GM11168 (cell line): ENCODE measurements at regions not wholly inside any gene's neighbourhood (a gene's known extent, or its start where the extent isn't known, plus 50 kb on each side); places are given as distances from the start of the nearest gene placed in this dataset.

Experiments
- in situ Hi-C: fragments of 300-500 bp; cut with MboI; formaldehyde crosslinking; loops from one replicate; pipeline ENCODE4 v1.12.0; 2022; ENCODE audit warnings: low sequenced_read_pairs; ENCODE audit not compliant: unreplicated experiment

DNA sequence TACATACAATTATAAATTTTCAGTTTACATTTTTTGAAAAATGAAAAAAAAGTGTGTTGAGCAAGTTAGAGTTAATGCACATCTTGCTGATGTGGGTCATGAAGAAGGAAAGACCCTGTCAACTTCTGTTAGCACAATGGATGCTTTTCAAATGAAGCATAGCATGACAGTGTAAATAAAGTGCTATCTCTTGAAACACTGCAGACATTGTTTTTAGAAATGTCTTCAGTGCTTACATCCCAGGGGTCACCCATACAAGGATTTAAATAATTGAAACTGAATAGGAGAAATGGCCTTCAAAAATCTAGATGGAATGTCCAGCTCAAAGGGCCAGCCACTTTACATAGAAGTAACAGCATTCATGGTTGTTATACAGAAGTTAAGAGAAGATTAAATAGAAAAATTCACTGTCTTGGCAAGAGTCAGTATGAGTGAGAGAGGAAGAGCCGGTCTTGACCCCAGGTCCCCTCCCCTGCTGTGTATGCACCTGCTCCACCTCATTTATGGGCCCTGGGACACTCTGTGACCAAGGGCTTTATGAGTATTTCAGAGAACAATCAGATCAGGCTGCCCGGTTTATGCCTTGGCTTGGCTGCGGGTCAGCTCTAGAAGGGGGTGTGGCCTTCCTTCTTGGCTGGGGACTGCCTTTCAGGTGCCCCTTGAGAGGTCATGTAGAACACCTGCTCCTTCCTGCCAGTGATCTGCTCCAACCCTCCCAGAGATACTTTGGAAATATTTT lies 237.7 kb upstream of the TMEM72 start:
- in situ Hi-C loops, result no loop called here

DNA sequence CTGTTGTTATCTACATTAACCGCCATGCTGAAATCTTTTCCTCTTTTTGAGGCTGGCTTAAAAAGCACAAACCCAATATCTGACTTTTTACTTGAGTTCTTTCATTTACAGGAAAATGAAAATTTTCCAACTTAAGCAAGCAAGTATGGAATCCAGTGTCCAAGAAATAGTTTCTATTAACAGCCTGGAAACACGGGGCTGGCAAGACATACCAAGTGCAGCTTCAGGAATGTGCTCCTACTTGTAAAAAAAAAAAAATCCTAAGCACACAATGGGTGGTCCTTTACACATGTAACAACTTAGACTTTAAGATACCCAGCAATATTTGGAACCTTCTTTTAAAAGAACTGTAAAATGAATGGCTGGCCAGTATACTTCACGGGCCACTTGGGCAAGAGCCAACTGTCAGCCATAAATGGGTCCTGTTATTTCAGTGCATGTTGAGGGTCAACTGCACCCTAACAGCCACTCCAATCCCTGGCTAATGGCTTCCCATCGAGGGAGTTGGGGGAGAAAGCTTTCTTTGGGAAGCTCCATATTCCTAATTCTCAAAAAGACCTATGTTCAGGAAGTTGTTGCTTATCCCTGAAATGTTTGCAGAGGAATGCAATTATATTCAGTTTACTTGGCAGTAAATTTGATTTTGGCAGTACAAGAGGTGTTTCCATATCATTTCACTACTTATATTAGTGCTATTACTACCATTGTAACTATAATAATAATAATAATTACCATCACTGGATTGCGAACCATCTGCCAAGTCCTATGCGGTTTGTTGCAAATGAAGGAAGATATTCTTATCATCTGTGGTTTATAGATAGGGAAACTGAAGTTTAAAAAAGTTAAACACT lies 236.4 kb upstream of the TMEM72 start:
- in situ Hi-C loops, result no loop called here

DNA sequence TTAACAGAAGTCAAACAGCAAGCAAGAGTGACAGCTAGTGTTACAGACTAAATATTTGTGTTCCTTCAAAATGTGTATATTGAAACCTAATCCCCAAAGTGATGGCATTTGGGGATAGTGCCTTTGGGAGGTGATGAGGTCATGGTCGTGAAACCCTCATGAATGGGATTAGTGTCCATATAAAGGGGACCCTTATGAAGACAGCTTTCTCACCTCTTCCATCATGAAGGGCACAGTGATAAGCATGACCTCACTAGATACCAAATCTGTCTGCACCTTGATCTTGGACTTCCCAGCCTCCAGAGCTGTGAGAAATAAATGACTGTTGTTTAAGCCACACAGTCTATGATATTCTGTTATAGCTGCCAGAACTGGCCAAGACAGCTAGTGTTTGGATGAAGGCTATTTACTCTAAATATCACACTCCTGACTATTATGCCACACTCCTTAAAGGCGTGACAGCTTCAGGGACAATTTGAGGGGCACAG lies 235.7 kb upstream of the TMEM72 start:
- in situ Hi-C loops, result no loop called here

GRCh38 chr10:44680764-44681163 lies 230.4 kb upstream of the TMEM72 start:
- in situ Hi-C loops, result no loop called here

- in situ Hi-C loops, result no loop called here
Observed at GRCh38 chr10:44682507-44682906, 228.6 kb upstream of the TMEM72 start.

DNA sequence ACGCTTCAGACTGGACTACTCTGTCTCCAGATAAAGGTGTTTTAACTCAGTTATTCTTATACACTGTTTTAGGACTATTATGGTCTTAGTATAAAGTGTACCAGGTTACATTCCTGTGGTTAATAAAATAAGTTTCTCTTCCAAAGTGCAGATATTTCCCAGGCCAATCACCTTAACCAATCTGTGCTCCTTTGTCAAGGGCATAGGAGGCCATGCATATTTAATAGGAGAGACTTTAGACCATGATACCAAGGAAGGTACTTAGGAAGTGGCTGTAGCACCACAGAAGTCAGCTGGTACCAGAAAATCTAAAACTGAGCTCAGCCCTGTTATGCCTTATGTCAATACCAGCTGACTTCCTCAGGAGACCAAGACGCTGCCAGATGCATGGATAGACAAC lies 226.5 kb upstream of the TMEM72 start:
- in situ Hi-C loops, result no loop called here

DNA sequence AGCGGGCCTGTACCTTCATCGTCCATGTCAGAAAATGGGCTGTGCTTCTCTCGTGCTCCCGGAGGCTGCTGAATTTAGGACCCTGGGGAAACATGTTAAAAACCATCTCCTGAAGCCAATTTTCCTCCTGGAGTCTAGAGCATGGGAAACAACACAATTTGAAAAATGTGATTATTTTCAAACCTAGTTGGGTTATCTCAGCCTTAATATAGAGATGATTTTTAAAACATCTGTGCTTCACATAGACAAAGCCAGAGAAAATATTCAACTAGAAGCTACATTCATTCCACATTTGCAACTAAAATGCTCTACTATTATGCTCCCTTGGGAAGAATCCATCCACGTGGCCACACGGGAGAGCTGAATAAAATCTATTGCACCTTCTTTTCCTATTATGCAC lies 225.9 kb upstream of the TMEM72 start:
- in situ Hi-C loops, result no loop called here

GRCh38 chr10:44685747-44686146 lies 225.4 kb upstream of the TMEM72 start:
- in situ Hi-C loops, result no loop called here

- in situ Hi-C loops, result no loop called here
Observed at GRCh38 chr10:44689368-44689767, 221.8 kb upstream of the TMEM72 start.

DNA sequence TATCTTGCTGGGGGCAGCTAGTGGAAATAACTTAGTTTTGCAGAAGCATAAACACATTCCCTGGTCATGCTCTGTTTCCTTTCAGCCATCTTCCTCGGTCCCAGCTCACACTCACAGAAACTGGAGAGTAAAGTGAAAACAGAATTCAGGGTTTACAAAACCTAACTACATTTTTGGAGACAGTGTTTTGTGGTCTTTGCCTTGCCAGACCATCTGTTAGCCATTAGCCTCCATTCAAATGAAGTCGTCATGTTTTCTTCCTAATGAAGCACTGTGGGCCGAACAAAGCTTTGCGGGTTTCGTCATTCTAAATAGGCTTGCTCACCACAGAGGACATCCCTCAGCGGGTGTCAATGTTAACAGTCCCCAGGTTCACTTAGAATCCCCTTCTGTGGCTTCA lies 214.6 kb upstream of the TMEM72 start:
- in situ Hi-C loops, result no loop called here

GRCh38 chr10:44697116-44697515 lies 214.0 kb upstream of the TMEM72 start:
- in situ Hi-C loops, result no loop called here

GRCh38 chr10:44702531-44702930 lies 208.6 kb upstream of the TMEM72 start:
- in situ Hi-C loops, result no loop called here

GRCh38 chr10:44703241-44704155 lies 207.6 kb upstream of the TMEM72 start:
- in situ Hi-C loops, result no loop called here

DNA sequence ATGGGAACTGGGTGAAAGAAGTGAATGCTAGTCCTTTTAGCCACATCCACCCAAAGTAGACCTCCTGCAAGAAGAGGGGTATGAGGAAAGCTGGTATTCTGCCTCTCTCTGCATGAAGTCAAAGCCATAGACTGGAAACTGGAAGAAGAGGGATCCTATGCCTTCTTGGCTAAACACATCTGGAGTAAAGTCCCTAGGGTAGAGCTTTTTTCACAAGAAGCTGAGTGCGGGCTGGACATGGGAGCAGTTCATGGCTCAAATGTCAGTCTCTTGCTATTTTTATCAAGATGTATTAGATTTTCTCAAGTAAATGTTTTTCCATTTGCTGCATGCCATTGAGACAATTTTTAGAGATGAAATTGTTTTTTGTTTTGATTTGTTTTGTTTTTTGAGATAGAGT lies 206.5 kb upstream of the TMEM72 start:
- in situ Hi-C loops, result no loop called here

DNA sequence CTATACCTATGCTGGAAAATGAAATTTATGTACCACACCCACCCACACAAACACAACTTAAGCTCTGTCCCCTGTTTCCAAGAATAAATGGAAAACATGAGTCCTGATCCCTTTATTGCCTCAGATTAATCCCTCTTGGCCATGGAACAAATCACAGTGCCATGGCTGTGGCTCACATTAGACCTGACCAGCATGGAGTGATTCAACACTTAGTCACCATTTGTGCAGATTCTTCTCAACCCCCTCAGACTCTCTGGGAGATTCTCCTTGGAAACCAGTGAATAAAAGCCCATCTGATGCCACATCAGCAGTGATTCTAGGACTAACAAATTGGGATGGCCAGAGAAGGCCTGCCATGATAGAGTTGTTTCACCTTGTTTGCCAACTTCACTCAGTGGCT lies 204.4 kb upstream of the TMEM72 start:
- in situ Hi-C loops, result no loop called here

DNA sequence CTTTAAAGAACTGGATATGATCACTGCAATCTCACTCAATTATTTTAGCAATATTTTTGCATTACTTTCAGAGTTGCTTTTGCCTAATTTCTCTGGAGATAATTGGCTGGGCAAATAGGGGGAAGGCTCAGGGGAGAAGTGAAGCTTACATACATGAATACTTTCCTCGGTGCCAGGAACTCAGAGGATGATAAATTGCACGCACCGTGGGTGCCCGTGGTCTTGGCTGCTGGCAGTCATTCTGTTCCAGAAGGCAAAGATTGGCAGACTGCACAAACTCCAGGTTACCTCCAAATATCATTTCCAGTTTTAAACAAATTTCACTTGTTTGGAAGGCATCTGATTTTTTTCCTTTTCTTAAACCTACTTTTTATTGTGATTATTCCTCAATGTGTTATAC lies 197.8 kb upstream of the TMEM72 start:
- in situ Hi-C loops, result no loop called here

- in situ Hi-C loops, result no loop called here
Observed at GRCh38 chr10:44714451-44714850, 196.7 kb upstream of the TMEM72 start.

DNA sequence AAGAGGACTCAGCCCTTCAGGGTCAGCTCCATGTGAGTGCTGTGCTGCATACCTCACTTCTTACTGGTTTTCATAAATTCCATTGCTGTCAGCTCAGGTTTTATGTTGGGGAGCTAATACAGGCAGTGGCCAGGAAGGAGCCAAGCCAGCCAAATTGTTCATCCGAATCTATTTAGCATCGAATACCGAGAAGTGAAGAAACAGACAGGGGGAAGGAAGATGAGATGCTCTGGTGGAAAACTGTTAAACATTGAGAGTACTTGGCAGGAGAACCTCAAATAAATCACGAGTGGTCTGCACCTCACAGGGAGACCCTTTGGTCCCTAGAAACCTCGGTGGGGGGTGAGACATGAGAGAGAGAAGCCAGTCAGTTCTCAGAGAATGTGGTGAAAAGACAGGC lies 196.0 kb upstream of the TMEM72 start:
- in situ Hi-C loops, result no loop called here

- in situ Hi-C loops, result no loop called here
Observed at GRCh38 chr10:44716470-44717015, 194.6 kb upstream of the TMEM72 start.

DNA sequence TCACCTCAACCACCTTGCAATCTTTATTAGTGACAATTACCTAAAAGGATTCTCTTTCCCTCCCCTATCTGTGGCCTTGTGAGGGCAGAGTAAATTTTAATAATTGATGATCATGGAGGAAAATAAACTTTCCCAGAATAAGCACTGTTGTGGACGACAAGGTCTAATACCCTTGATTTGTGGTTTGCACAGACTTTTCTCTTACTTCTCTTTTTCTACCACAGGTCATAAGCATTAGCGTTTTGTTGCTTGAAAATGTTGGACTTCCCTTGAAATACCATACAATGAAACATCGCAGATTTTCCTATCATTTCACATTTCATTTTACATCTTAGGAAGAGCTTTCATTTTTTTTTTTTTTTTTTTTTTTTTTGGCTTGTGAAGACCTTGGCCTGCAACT lies 188.1 kb upstream of the TMEM72 start:
- in situ Hi-C loops, result no loop called here
